HG02763 (cell line): ENCODE measurements at regions not wholly inside any gene's neighbourhood (a gene's known extent, or its start where the extent isn't known, plus 50 kb on each side); places are given as distances from the start of the nearest gene placed in this dataset.
"Not testable (repeated sequence)": the region's sequence is repeated elsewhere in the genome, so short reads cannot be mapped to it uniquely, and the experiment has no call there.

Experiments
- ATAC-seq: cut with Tn5 transposase; IDR thresholded peaks from one replicate; pipeline ENCODE4 v1.9.1; 2021; ENCODE audit warnings: mild to moderate bottlenecking, moderate library complexity; ENCODE audit not compliant: unreplicated experiment

GRCh38 chr15:96209285-96209735 is 121.2 kb upstream of the NR2F2 start:
- no peak for ATAC-seq

- ATAC-seq: no peak
Observed at GRCh38 chr15:96213045-96213444, 117.5 kb upstream of the NR2F2 start.

- ATAC-seq: no peak
Observed at GRCh38 chr15:96213896-96214295, 116.6 kb upstream of the NR2F2 start.

- not testable (repeated sequence) for ATAC-seq
Observed at GRCh38 chr15:96216481-96216880, 114.0 kb upstream of the NR2F2 start.

- no peak for ATAC-seq
Observed at GRCh38 chr15:96217983-96218382, 112.5 kb upstream of the NR2F2 start.

- no peak for ATAC-seq
Observed at GRCh38 chr15:96218623-96219455, 111.7 kb upstream of the NR2F2 start.

GRCh38 chr15:96219681-96220080 is 110.8 kb upstream of the NR2F2 start:
- ATAC-seq: no peak

GRCh38 chr15:96220657-96221056 is 109.8 kb upstream of the NR2F2 start:
- no peak for ATAC-seq

GRCh38 chr15:96222981-96223380 is 107.5 kb upstream of the NR2F2 start:
- ATAC-seq: no peak

- no peak for ATAC-seq
Observed at GRCh38 chr15:96223939-96224338, 106.6 kb upstream of the NR2F2 start.

GRCh38 chr15:96225642-96226259 is 104.7 kb upstream of the NR2F2 start:
- no peak for ATAC-seq

GRCh38 chr15:96230526-96231181 is 99.8 kb upstream of the NR2F2 start:
- no peak for ATAC-seq

GRCh38 chr15:96232335-96232734 is 98.2 kb upstream of the NR2F2 start:
- ATAC-seq: no peak

GRCh38 chr15:96234109-96234892 is 96.2 kb upstream of the NR2F2 start:
- no peak for ATAC-seq

- no peak for ATAC-seq
Observed at GRCh38 chr15:96237002-96237401, 93.5 kb upstream of the NR2F2 start.

- no peak for ATAC-seq
Observed at GRCh38 chr15:96242761-96243160, 87.7 kb upstream of the NR2F2 start.

- no peak for ATAC-seq
Observed at GRCh38 chr15:96243701-96244100, 86.8 kb upstream of the NR2F2 start.

GRCh38 chr15:96245252-96245651 is 85.2 kb upstream of the NR2F2 start:
- ATAC-seq: no peak

- ATAC-seq: no peak
Observed at GRCh38 chr15:96246057-96246456, 84.4 kb upstream of the NR2F2 start.

GRCh38 chr15:96247621-96248305 is 82.7 kb upstream of the NR2F2 start:
- no peak for ATAC-seq
